ENCODE measurements at regions not wholly inside any gene's neighbourhood (a gene's known extent, or its start where the extent isn't known, plus 50 kb on each side); places are given as distances from the start of the nearest gene placed in this dataset.
A peak's percentile ranks its signal among the peaks of the same experiment; 100 is the strongest.
"Not testable (repeated sequence)": the region's sequence is repeated elsewhere in the genome, so short reads cannot be mapped to it uniquely, and the experiment has no call there.

- TF ChIP-seq SMC3 (conservative IDR thresholded peaks at IDR 0.05; ENCODE audit: poor library complexity); EZH2 (IDR thresholded peaks at IDR 0.05; ENCODE audit: borderline replicate concordance, insufficient read depth, low read length, poor library complexity, severe bottlenecking); CTCF (IDR thresholded peaks at IDR 0.05; ENCODE audit: poor library complexity, severe bottlenecking): not testable (repeated sequence)
- peak; percentile 52 for TF ChIP-seq EP300 (conservative IDR thresholded peaks at IDR 0.05; ENCODE audit: poor library complexity, severe bottlenecking)
Measured at GRCh38 chr4:4032801-4033605, 193.7 kb downstream of the OTOP1 start.
